Thymus (tissue), 11 donors: ENCODE measurements at regions not wholly inside any gene's neighbourhood (a gene's known extent, or its start where the extent isn't known, plus 50 kb on each side); places are given as distances from the start of the nearest gene placed in this dataset.

Experiments used
- DNase-seq, 9 donors: peaks; one replicate each; pipeline ENCODE4 v3.0.0-alpha.2; 2013; ENCODE audit warnings: low spot score in 9 of 9, low read depth in 6 of 9, missing footprints in 1 of 9
- H3K27ac ChIP-seq, 2 donors: one replicate each; pipeline ENCODE4 v1.5.1; 2013; ENCODE audit warnings: control low read depth in 1 of 2, low read depth in 1 of 2, low read length in 1 of 2, mild to moderate bottlenecking in 1 of 2, moderate library complexity in 1 of 2
- H3K27me3 ChIP-seq, 2 donors: one replicate each; pipeline ENCODE4 v1.5.1; 2013; ENCODE audit warnings: low read length in 1 of 2; ENCODE audit not compliant: control insufficient read depth in 2 of 2, insufficient read depth in 1 of 2
- H3K36me3 ChIP-seq, 2 donors: one replicate each; pipeline ENCODE4 v1.5.1; 2013; ENCODE audit warnings: low read length in 1 of 2, mild to moderate bottlenecking in 1 of 2, moderate library complexity in 1 of 2; ENCODE audit not compliant: control insufficient read depth in 2 of 2, insufficient read depth in 2 of 2
- H3K4me1 ChIP-seq, 2 donors: one replicate each; pipeline ENCODE4 v1.5.1; 2013; ENCODE audit warnings: low read length in 2 of 2; ENCODE audit not compliant: control insufficient read depth in 2 of 2, insufficient read depth in 2 of 2
- H3K4me3 ChIP-seq, 2 donors: one replicate each; pipeline ENCODE4 v1.5.1; 2013; ENCODE audit warnings: low read length in 2 of 2, control low read depth in 1 of 2, mild to moderate bottlenecking in 1 of 2
- H3K9me3 ChIP-seq, 2 donors: one replicate each; pipeline ENCODE4 v1.5.1; 2013; ENCODE audit warnings: low read length in 1 of 2, mild to moderate bottlenecking in 1 of 2; ENCODE audit not compliant: control insufficient read depth in 2 of 2, insufficient read depth in 1 of 2
- WGBS: extraction: QIAGEN DNeasy Blood & Tissue Kit; methylation state at CpG from one replicate; pipeline ENCODE4 v1.1.7; 2013; 5-methylcytosine and 5-hydroxymethylcytosine counted together
- donor health status: healthy.

DNA sequence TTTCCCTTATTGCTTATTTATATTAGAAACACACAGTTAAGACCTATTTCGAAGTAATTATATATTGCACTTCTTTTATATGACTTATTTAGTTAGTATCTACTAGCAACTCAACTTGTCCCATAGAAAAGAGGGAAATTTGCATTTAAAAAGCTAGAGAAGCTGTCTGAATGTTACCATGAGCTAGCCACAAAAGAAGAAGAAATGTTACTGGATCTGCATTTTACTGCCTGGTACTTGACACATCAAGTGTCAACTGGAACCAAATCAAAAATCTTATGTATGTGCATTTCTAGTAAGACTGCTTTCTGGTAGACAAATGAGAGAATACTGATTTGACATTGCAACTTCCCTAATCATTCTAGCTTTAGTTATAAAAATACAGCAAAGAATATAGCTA is 424.6 kb upstream of the VRK2 start:
- H3K4me1 ChIP-seq = peaks cover 2 to 3% of the 10 kb centered on the region in 2 donors
- H3K27me3 ChIP-seq = no peaks in the 10 kb centered on the region
- 94% methylated on average over 1 of the region's 1 CpG for WGBS
- no peak for DNase-seq
- H3K4me3 ChIP-seq = no peak overlapping the region
- H3K36me3 ChIP-seq = no peaks in the 10 kb centered on the region
- no peaks in the 10 kb centered on the region for H3K9me3 ChIP-seq
- H3K27ac ChIP-seq = no peak overlapping the region

DNA sequence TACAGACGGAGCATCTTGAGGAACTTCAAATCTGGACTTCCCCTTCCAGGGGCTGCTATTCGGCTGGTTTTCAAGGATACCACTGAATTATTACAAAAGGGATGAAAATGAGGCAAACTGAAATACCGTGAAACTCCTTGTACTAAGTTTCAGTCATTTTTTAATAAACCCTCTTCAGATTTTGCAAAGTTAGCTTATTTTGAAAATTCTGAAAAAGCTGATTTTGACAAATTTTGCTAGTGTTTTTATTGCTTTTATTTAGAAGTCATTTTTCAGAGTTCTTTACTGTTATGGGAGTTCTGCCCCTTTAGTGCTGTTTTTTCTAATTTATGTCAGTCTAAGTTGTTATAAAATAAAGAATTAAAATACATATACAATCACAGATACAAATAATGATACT is 390.4 kb upstream of the VRK2 start:
- no peak for DNase-seq
- Histone ChIP-seq H3K9me3 (peaks cover 3 to 8% of the 10 kb centered on the region in 2 donors), H3K4me3 (no peak overlapping the region), H3K27ac (no peak overlapping the region), H3K36me3 (no peaks in the 10 kb centered on the region), H3K4me1 (no peaks in the 10 kb centered on the region), H3K27me3 (no peaks in the 10 kb centered on the region)
- 97% methylated on average over 3 of the region's 3 CpGs for WGBS

DNA sequence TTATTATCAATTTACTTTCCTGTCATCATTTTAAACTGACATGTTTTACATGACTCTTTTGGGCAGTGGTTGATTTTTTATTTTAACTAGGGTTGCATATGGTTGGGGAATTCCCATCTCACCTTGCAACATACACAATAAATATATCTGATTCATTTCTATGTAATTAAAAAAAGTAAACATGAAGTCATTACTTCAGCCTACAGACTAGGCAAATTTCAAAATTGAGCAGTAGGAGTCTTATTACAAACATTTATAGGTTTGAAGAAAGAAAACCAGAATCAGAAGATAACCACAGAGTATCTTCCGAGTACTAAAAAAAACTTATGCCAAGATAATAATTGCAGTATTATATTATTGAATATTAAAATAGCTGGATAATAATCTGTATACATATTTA is 377.0 kb upstream of the VRK2 start:
- 96% methylated on average over 1 of the region's 1 CpG for WGBS

DNA sequence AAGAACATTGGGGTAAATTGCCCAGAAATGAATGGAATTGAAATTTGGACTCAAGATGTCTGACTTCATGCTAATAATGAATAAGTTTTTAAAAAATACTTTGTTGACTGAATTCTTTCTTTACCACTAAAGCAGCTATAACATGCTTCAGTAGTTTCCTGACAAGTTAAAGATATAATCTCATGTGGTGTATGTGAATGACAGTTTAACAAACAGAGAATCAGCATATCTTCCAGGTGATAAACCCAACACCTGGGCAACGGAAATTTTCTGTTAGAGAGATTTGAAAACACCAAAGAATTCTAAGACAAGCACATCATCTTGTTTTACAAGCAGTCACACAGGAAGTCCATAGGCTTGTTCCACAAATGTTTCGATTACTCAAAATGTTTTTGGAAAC is 372.6 kb upstream of the VRK2 start:
- H3K36me3 ChIP-seq = peaks cover 0 to 14% of the 10 kb centered on the region in 2 donors
- peak overlapping the region; percentile 1 to 24 for H3K4me3 ChIP-seq
- DNase-seq = peak in 8 of 9 donors; percentile 60 to 90 (median 78)
- no peaks in the 10 kb centered on the region for H3K27me3 ChIP-seq
- 3% methylated on average over 2 of the region's 2 CpGs for WGBS
- H3K9me3 ChIP-seq = no peaks in the 10 kb centered on the region
- peaks cover 0 to 14% of the 10 kb centered on the region in 2 donors for H3K4me1 ChIP-seq
- H3K27ac ChIP-seq = peak overlapping the region; percentile 26 to 99

More for the DNA sequence above, 377.0 kb upstream of the VRK2 start:
- H3K27ac ChIP-seq = peak overlapping the region in 1 of 2 donors; percentile 99
- no peak for DNase-seq
- H3K9me3 ChIP-seq = no peaks in the 10 kb centered on the region
- H3K4me1 ChIP-seq = peaks cover 0 to 8% of the 10 kb centered on the region in 2 donors
- peak overlapping the region in 1 of 2 donors; percentile 21 for H3K4me3 ChIP-seq
- no peaks in the 10 kb centered on the region for H3K36me3 ChIP-seq
- H3K27me3 ChIP-seq = no peaks in the 10 kb centered on the region

DNA sequence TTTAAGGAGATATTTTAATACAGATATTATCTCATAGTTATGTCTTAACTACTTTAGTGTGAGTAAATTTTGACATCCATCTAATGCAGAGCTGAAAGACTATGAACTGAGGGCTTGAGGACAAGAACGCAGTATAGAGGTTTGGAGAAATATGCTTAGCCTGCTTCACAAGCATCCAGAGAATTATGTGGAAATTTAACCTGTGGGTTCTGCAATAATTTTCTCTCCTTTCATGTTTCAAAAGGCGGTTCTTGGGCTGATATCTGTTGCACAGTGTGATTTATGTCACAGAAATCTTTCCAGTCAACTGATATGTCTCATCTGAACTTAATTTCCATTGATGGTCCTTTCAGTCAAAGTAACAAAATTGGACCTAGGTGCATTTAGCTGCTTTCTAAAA is 371.9 kb upstream of the VRK2 start:
- peaks cover 0 to 14% of the 10 kb centered on the region in 2 donors for H3K4me1 ChIP-seq
- H3K9me3 ChIP-seq = no peaks in the 10 kb centered on the region
- peak overlapping the region; percentile 22 to 99 for H3K27ac ChIP-seq
- no peaks in the 10 kb centered on the region for H3K27me3 ChIP-seq
- 40% methylated on average over 2 of the region's 2 CpGs for WGBS
- peak overlapping the region in 1 of 2 donors; percentile 1 for H3K4me3 ChIP-seq
- H3K36me3 ChIP-seq = peaks cover 0 to 14% of the 10 kb centered on the region in 2 donors
- DNase-seq = peak in 1 of 9 donors; percentile 57

DNA sequence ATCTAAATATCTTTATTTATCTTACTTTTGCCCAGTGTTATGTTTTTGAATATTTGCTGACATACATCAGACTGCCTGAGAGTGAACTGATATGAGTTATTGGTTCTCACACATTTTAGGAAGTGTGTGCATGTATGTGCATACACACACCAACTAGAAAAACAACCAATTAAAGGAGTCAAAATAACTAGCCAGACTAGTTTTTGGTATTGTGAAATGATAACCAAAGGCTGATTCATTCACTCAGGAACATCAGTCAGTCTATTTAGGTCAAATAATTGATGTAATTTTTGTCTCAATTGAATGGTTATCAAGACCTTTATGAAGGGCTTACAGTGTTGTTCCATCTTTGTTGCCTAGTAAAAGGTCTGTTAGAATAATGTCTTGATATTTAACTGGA is 369.3 kb upstream of the VRK2 start:
- Histone ChIP-seq H3K4me3 (no peak overlapping the region), H3K27ac (no peak overlapping the region), H3K27me3 (no peaks in the 10 kb centered on the region), H3K9me3 (no peaks in the 10 kb centered on the region), H3K36me3 (peaks cover 0 to 19% of the 10 kb centered on the region in 2 donors), H3K4me1 (peaks cover 0 to 11% of the 10 kb centered on the region in 2 donors)
- no peak for DNase-seq

DNA sequence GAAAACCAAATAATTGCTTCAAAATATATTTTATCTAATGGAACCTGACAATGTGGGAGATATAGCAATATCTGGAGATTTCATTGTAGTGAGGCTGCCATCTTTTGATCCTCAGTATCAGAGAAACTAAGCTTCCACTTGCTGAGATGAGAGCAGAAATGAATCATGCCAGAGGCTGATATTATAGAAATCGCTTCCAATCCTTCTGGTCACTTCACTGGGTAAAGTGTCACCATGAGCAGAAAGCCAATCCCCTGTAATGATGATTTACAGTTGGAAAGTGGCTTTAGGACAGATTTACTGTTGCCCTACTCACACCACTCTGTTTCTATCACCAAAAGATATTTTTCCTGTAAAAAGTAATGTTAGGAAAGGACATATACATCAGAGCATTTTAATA is 365.0 kb upstream of the VRK2 start:
- Histone ChIP-seq H3K9me3 (peaks cover 0 to 14% of the 10 kb centered on the region in 2 donors), H3K36me3 (peaks cover 6 to 47% of the 10 kb centered on the region in 2 donors), H3K4me3 (no peak overlapping the region), H3K4me1 (peaks cover 5 to 21% of the 10 kb centered on the region in 2 donors), H3K27me3 (no peaks in the 10 kb centered on the region), H3K27ac (no peak overlapping the region)
- 97% methylated on average over 1 of the region's 1 CpG for WGBS
- no peak for DNase-seq

DNA sequence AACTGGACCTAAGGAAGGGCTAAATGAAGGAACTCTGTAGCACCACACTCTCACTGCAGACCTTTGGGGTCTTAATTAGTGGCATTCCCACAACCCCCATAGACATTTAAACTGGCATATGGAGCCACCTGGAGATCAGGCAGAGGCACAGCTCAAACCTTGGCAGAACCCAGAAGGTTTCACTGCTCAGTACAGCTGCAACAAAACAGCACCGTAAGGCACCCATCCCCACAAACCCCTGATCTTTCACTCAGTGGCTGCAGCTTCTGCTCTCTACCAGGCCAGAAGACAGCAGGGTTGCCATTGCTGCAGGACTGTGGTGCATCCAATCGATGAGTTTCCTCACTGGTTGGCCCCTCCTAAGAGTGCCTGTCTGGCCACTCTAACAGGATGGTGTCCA is 361.6 kb upstream of the VRK2 start:
- 53% methylated on average over 2 of the region's 2 CpGs for WGBS
- no peaks in the 10 kb centered on the region for H3K27me3 ChIP-seq
- peaks cover 5 to 21% of the 10 kb centered on the region in 2 donors for H3K4me1 ChIP-seq
- no peak overlapping the region for H3K4me3 ChIP-seq
- peaks cover 6 to 37% of the 10 kb centered on the region in 2 donors for H3K36me3 ChIP-seq
- peaks cover 0 to 14% of the 10 kb centered on the region in 2 donors for H3K9me3 ChIP-seq
- DNase-seq = peak in 3 of 9 donors; percentile 57 to 80 (median 59)
- peak overlapping the region; percentile 77 to 86 for H3K27ac ChIP-seq

DNA sequence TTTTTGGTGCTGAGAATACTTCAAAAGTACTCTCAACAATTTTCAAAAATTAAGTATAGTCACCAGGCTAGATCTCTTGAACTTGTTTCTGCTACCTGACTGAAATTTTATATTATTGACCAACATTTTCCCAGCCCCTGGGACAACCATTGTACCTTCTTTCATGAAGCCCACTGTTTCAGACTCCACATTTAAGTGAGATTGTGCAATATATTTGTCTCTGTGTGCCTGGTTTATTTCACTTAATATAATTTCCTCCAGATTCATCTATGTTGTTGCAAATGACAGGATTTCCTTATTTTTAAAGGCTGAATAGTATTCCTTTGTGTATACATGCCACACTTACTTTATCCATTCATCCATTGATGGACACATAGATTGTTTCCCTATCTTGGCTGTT is 354.2 kb upstream of the VRK2 start:
- DNase-seq = no peak
- no peaks in the 10 kb centered on the region for H3K9me3 ChIP-seq
- no peaks in the 10 kb centered on the region for H3K27me3 ChIP-seq
- H3K4me3 ChIP-seq = no peak overlapping the region
- H3K4me1 ChIP-seq = peaks cover 2 to 17% of the 10 kb centered on the region in 2 donors
- peaks cover 3 to 14% of the 10 kb centered on the region in 2 donors for H3K36me3 ChIP-seq
- H3K27ac ChIP-seq = no peak overlapping the region

DNA sequence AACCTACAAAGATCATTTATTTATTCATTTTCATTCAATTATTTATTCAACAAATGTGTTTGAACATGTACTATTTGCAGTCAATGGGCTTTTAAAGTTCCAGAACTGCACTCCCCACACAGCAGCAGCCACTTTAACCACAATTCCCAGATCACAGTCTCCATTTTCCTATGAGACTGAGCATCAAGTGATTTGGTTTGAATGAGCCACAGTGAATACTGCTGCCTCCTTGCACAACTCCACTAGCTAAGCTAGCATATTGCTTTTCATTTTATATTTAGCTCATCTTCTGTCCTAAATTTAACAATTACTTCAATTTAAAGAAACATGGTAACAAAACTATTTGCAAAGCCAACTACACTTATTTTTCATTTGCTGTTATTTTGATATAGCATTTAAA is 353.4 kb upstream of the VRK2 start:
- H3K36me3 ChIP-seq = peaks cover 3 to 14% of the 10 kb centered on the region in 2 donors
- H3K27ac ChIP-seq = no peak overlapping the region
- H3K27me3 ChIP-seq = no peaks in the 10 kb centered on the region
- DNase-seq = no peak
- H3K4me3 ChIP-seq = no peak overlapping the region
- H3K9me3 ChIP-seq = no peaks in the 10 kb centered on the region
- H3K4me1 ChIP-seq = peaks cover 2 to 18% of the 10 kb centered on the region in 2 donors
